ENCODE measurements at regions not wholly inside any gene's neighbourhood (a gene's known extent, or its start where the extent isn't known, plus 50 kb on each side); places are given as distances from the start of the nearest gene placed in this dataset.

- no peak overlapping the region for H2AFZ ChIP-seq (ENCODE audit: low read depth, low read length)
These were observed 123.9 kb upstream of the ADAMTSL1 start for GRCh38 chr9:18350036-18350435.

GRCh38 chr9:18350995-18351595 lies 122.9 kb upstream of the ADAMTSL1 start:
- Histone ChIP-seq H3K4me2 (ENCODE audit: low read length) (no peak overlapping the region), H2AFZ (ENCODE audit: low read depth, low read length) (no peak overlapping the region), H3K36me3 (replicated peaks; ENCODE audit: low read depth, low read length) (no peaks in the 10 kb centered on the region), H3K4me1 (ENCODE audit: low read length) (no peaks in the 10 kb centered on the region), H3K27me3 (ENCODE audit: low read depth, low read length) (no peaks in the 10 kb centered on the region), H3K4me3 (ENCODE audit: low read length) (no peak overlapping the region), H3K79me2 (ENCODE audit: low read length) (no peaks in the 10 kb centered on the region), H4K20me1 (ENCODE audit: insufficient read depth, low read length) (no peaks in the 10 kb centered on the region), H3K27ac (ENCODE audit: low read length) (no peak overlapping the region), H3K9me3 (ENCODE audit: insufficient read depth, low read length) (no peaks in the 10 kb centered on the region), H3K9ac (ENCODE audit: low read length) (no peak overlapping the region)
- TF ChIP-seq EZH2phosphoT487 (IDR thresholded peaks at IDR 0.05; ENCODE audit: low read depth) (no peak), CTCF (IDR thresholded peaks at IDR 0.05; ENCODE audit: low read depth, low read length) (no peak)

More at GRCh38 chr9:18350036-18350435, 123.9 kb upstream of the ADAMTSL1 start:
- Histone ChIP-seq H3K9ac (ENCODE audit: low read length) (no peak overlapping the region), H3K4me2 (ENCODE audit: low read length) (no peak overlapping the region), H3K27me3 (ENCODE audit: low read depth, low read length) (no peaks in the 10 kb centered on the region), H3K4me3 (ENCODE audit: low read length) (no peak overlapping the region), H3K79me2 (ENCODE audit: low read length) (no peaks in the 10 kb centered on the region), H4K20me1 (ENCODE audit: insufficient read depth, low read length) (no peaks in the 10 kb centered on the region), H3K9me3 (ENCODE audit: insufficient read depth, low read length) (no peaks in the 10 kb centered on the region), H3K27ac (ENCODE audit: low read length) (no peak overlapping the region), H3K36me3 (replicated peaks; ENCODE audit: low read depth, low read length) (no peaks in the 10 kb centered on the region), H3K4me1 (ENCODE audit: low read length) (no peaks in the 10 kb centered on the region)
- TF ChIP-seq EZH2phosphoT487 (IDR thresholded peaks at IDR 0.05; ENCODE audit: low read depth) (no peak), CTCF (IDR thresholded peaks at IDR 0.05; ENCODE audit: low read depth, low read length) (no peak)

- Histone ChIP-seq H3K79me2 (ENCODE audit: low read length) (no peaks in the 10 kb centered on the region), H3K4me1 (ENCODE audit: low read length) (no peaks in the 10 kb centered on the region)
These were observed 121.2 kb upstream of the ADAMTSL1 start for GRCh38 chr9:18352711-18353110.

GRCh38 chr9:18353473-18353872 lies 120.5 kb upstream of the ADAMTSL1 start:
- no peaks in the 10 kb centered on the region for H3K27me3 ChIP-seq (ENCODE audit: low read depth, low read length)
- no peak overlapping the region for H3K9ac ChIP-seq (ENCODE audit: low read length)
- H3K27ac ChIP-seq (ENCODE audit: low read length), result no peak overlapping the region
- H3K9me3 ChIP-seq (ENCODE audit: insufficient read depth, low read length), result no peaks in the 10 kb centered on the region
- H3K4me3 ChIP-seq (ENCODE audit: low read length), result no peak overlapping the region
- no peaks in the 10 kb centered on the region for H4K20me1 ChIP-seq (ENCODE audit: insufficient read depth, low read length)
- no peaks in the 10 kb centered on the region for H3K4me1 ChIP-seq (ENCODE audit: low read length)
- no peaks in the 10 kb centered on the region for H3K36me3 ChIP-seq (replicated peaks; ENCODE audit: low read depth, low read length)
- H3K79me2 ChIP-seq (ENCODE audit: low read length), result no peaks in the 10 kb centered on the region
- no peak for TF ChIP-seq EZH2phosphoT487 (IDR thresholded peaks at IDR 0.05; ENCODE audit: low read depth)
- no peak for TF ChIP-seq CTCF (IDR thresholded peaks at IDR 0.05; ENCODE audit: low read depth, low read length)
- no peak overlapping the region for H3K4me2 ChIP-seq (ENCODE audit: low read length)
- no peak overlapping the region for H2AFZ ChIP-seq (ENCODE audit: low read depth, low read length)

More at GRCh38 chr9:18352711-18353110, 121.2 kb upstream of the ADAMTSL1 start:
- no peaks in the 10 kb centered on the region for H4K20me1 ChIP-seq (ENCODE audit: insufficient read depth, low read length)
- no peaks in the 10 kb centered on the region for H3K36me3 ChIP-seq (replicated peaks; ENCODE audit: low read depth, low read length)
- H3K4me2 ChIP-seq (ENCODE audit: low read length), result no peak overlapping the region
- TF ChIP-seq CTCF (IDR thresholded peaks at IDR 0.05; ENCODE audit: low read depth, low read length), result no peak
- no peak for TF ChIP-seq EZH2phosphoT487 (IDR thresholded peaks at IDR 0.05; ENCODE audit: low read depth)
- H2AFZ ChIP-seq (ENCODE audit: low read depth, low read length), result no peak overlapping the region
- no peak overlapping the region for H3K4me3 ChIP-seq (ENCODE audit: low read length)
- H3K27ac ChIP-seq (ENCODE audit: low read length), result no peak overlapping the region
- H3K9me3 ChIP-seq (ENCODE audit: insufficient read depth, low read length), result no peaks in the 10 kb centered on the region
- H3K27me3 ChIP-seq (ENCODE audit: low read depth, low read length), result no peaks in the 10 kb centered on the region
- H3K9ac ChIP-seq (ENCODE audit: low read length), result no peak overlapping the region
